ENCODE measurements at regions not wholly inside any gene's neighbourhood (a gene's known extent, or its start where the extent isn't known, plus 50 kb on each side); places are given as distances from the start of the nearest gene placed in this dataset.

GRCh38 chr5:57824623-57825022, 342.0 kb upstream of the ACTBL2 start:
- H3K4me3 ChIP-seq (ENCODE audit: low read depth, low read length): no peak overlapping the region
- TF ChIP-seq CTCF (IDR thresholded peaks at IDR 0.05; ENCODE audit: low read depth, low read length): no peak

GRCh38 chr5:57824047-57824446, 341.4 kb upstream of the ACTBL2 start:
- no peak for TF ChIP-seq CTCF (IDR thresholded peaks at IDR 0.05; ENCODE audit: low read depth, low read length)
- no peak overlapping the region for H3K4me3 ChIP-seq (ENCODE audit: low read depth, low read length)

GRCh38 chr5:57822651-57823050, 340.0 kb upstream of the ACTBL2 start:
- TF ChIP-seq CTCF (IDR thresholded peaks at IDR 0.05; ENCODE audit: low read depth, low read length): no peak
- no peak overlapping the region for H3K4me3 ChIP-seq (ENCODE audit: low read depth, low read length)

- no peak for TF ChIP-seq CTCF (IDR thresholded peaks at IDR 0.05; ENCODE audit: low read depth, low read length)
- no peak overlapping the region for H3K4me3 ChIP-seq (ENCODE audit: low read depth, low read length)
Observed at GRCh38 chr5:57818397-57818796, 335.8 kb upstream of the ACTBL2 start.

GRCh38 chr5:57817924-57818323, 335.3 kb upstream of the ACTBL2 start:
- no peak for TF ChIP-seq CTCF (IDR thresholded peaks at IDR 0.05; ENCODE audit: low read depth, low read length)
- no peak overlapping the region for H3K4me3 ChIP-seq (ENCODE audit: low read depth, low read length)

GRCh38 chr5:57817001-57817453, 334.4 kb upstream of the ACTBL2 start:
- H3K4me3 ChIP-seq (ENCODE audit: low read depth, low read length): no peak overlapping the region
- no peak for TF ChIP-seq CTCF (IDR thresholded peaks at IDR 0.05; ENCODE audit: low read depth, low read length)

- TF ChIP-seq CTCF (IDR thresholded peaks at IDR 0.05; ENCODE audit: low read depth, low read length): no peak
- no peak overlapping the region for H3K4me3 ChIP-seq (ENCODE audit: low read depth, low read length)
Observed at GRCh38 chr5:57816108-57816507, 333.5 kb upstream of the ACTBL2 start.
